ENCODE measurements at regions not wholly inside any gene's neighbourhood (a gene's known extent, or its start where the extent isn't known, plus 50 kb on each side); places are given as distances from the start of the nearest gene placed in this dataset.

DNA sequence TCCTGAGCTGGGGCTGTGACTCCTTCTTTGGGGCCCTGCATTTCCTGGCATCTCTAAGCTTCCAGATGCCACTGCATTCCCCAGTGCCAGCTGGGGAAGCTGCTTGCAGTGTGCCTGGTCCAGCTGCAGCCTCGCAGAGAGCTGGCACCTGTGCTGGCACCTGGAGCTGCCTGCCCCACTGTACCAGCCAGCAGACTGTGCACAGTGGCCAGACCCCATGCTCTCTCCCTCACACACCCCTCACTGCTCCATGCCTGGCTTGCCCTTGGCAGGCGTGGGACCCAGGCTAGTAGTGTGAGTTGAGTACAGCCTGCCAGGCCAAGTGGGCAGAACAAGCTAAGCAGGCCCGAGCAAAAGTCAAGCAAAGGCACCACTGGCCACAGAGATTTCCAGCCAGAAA lies 327.5 kb downstream of the NDFIP2 start:
- TF ChIP-seq FOXP2 (optimal IDR thresholded peaks at IDR 0.05; ENCODE audit: borderline replicate concordance, extremely low read depth, extremely low read length, insufficient read depth): no peak
- TF ChIP-seq, protein P1, sequence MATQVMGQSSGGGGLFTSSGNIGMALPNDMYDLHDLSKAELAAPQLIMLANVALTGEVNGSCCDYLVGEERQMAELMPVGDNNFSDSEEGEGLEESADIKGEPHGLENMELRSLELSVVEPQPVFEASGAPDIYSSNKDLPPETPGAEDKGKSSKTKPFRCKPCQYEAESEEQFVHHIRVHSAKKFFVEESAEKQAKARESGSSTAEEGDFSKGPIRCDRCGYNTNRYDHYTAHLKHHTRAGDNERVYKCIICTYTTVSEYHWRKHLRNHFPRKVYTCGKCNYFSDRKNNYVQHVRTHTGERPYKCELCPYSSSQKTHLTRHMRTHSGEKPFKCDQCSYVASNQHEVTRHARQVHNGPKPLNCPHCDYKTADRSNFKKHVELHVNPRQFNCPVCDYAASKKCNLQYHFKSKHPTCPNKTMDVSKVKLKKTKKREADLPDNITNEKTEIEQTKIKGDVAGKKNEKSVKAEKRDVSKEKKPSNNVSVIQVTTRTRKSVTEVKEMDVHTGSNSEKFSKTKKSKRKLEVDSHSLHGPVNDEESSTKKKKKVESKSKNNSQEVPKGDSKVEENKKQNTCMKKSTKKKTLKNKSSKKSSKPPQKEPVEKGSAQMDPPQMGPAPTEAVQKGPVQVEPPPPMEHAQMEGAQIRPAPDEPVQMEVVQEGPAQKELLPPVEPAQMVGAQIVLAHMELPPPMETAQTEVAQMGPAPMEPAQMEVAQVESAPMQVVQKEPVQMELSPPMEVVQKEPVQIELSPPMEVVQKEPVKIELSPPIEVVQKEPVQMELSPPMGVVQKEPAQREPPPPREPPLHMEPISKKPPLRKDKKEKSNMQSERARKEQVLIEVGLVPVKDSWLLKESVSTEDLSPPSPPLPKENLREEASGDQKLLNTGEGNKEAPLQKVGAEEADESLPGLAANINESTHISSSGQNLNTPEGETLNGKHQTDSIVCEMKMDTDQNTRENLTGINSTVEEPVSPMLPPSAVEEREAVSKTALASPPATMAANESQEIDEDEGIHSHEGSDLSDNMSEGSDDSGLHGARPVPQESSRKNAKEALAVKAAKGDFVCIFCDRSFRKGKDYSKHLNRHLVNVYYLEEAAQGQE (IDR thresholded peaks at IDR 0.05; ENCODE audit: insufficient read depth in 1 of 2, low read depth in 2 of 2, low read length in 2 of 2): no peak
- no peak for TF ChIP-seq POLR2AphosphoS5 (IDR thresholded peaks at IDR 0.05; ENCODE audit: low read depth, low read length)
- TF ChIP-seq SIN3A (IDR thresholded peaks at IDR 0.05; ENCODE audit: borderline replicate concordance, insufficient read depth, low read length): no peak
- TF ChIP-seq TAF1 (IDR thresholded peaks at IDR 0.05; ENCODE audit: borderline replicate concordance, insufficient read depth, low read length): no peak

DNA sequence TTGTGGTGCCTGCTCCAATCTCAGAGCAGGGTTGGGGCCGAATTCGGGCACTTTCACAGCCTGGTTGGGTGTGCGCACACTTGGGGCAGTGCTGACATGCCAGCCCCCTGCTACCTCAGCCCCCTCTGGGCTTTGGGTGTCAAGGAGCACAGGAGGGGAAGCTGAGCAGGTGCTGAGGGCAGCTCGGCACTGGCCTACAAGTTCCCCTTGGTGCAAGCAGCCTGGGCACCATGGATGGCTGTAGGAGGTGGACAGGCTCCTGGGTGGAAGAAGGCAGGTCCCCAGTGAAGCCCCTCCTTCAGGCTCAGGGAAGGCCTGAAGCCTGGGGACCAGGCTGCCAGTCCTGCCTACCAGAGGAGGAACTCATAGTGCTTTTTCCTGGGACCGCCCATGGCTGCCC lies 326.6 kb downstream of the NDFIP2 start:
- TF ChIP-seq TAF1 (IDR thresholded peaks at IDR 0.05; ENCODE audit: borderline replicate concordance, insufficient read depth, low read length) (no peak), POLR2AphosphoS5 (IDR thresholded peaks at IDR 0.05; ENCODE audit: low read depth, low read length) (no peak), SIN3A (IDR thresholded peaks at IDR 0.05; ENCODE audit: borderline replicate concordance, insufficient read depth, low read length) (no peak), FOXP2 (optimal IDR thresholded peaks at IDR 0.05; ENCODE audit: borderline replicate concordance, extremely low read depth, extremely low read length, insufficient read depth) (no peak)
- TF ChIP-seq, protein P1 (IDR thresholded peaks at IDR 0.05; ENCODE audit: insufficient read depth in 1 of 2, low read depth in 2 of 2, low read length in 2 of 2): no peak

DNA sequence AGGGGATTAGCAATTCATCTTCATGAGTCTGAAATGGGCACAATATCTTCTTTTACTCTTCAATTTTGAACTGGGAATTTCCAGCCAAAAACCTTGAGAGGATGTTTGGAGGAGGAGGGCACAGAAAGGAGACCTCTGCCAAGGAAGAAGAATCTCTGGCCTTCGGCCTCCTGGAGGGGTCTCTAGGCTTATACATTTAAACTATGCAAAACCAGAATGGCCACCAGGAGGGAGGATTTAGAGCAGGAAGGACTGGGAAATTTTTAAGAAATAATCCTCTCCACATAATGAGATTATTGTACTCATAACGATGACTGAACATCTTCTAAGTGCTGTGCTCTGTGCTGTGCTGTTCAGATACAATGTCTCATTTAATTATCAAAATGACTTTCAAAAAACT lies 325.9 kb downstream of the NDFIP2 start:
- TF ChIP-seq, protein P1 (IDR thresholded peaks at IDR 0.05; ENCODE audit: insufficient read depth in 1 of 2, low read depth in 2 of 2, low read length in 2 of 2): no peak
- no peak for TF ChIP-seq TAF1 (IDR thresholded peaks at IDR 0.05; ENCODE audit: borderline replicate concordance, insufficient read depth, low read length)
- no peak for TF ChIP-seq FOXP2 (optimal IDR thresholded peaks at IDR 0.05; ENCODE audit: borderline replicate concordance, extremely low read depth, extremely low read length, insufficient read depth)
- TF ChIP-seq SIN3A (IDR thresholded peaks at IDR 0.05; ENCODE audit: borderline replicate concordance, insufficient read depth, low read length): no peak
- TF ChIP-seq POLR2AphosphoS5 (IDR thresholded peaks at IDR 0.05; ENCODE audit: low read depth, low read length): no peak

DNA sequence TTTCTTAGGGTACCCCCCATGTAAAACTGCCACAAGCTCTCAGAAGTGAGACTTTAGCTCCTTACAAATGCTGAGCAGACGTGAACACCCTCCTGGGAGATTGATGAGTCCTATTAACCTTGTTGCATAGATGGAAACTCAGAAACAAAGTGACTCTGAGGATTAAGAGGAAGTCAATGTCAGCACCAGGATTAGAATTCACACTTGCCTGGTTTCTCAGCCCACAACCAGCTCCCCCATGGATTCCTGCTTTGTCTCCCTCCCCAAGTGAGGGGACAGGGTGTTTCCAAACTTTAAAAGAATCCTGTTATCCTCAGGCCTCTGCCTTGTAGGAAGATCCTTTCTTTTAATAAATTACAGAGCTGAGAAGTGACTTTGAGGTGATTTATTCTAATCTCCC lies 324.4 kb downstream of the NDFIP2 start:
- TF ChIP-seq SIN3A (IDR thresholded peaks at IDR 0.05; ENCODE audit: borderline replicate concordance, insufficient read depth, low read length): no peak
- no peak for TF ChIP-seq FOXP2 (optimal IDR thresholded peaks at IDR 0.05; ENCODE audit: borderline replicate concordance, extremely low read depth, extremely low read length, insufficient read depth)
- no peak for TF ChIP-seq TAF1 (IDR thresholded peaks at IDR 0.05; ENCODE audit: borderline replicate concordance, insufficient read depth, low read length)
- TF ChIP-seq, protein P1 (IDR thresholded peaks at IDR 0.05; ENCODE audit: insufficient read depth in 1 of 2, low read depth in 2 of 2, low read length in 2 of 2): no peak
- TF ChIP-seq POLR2AphosphoS5 (IDR thresholded peaks at IDR 0.05; ENCODE audit: low read depth, low read length): no peak

DNA sequence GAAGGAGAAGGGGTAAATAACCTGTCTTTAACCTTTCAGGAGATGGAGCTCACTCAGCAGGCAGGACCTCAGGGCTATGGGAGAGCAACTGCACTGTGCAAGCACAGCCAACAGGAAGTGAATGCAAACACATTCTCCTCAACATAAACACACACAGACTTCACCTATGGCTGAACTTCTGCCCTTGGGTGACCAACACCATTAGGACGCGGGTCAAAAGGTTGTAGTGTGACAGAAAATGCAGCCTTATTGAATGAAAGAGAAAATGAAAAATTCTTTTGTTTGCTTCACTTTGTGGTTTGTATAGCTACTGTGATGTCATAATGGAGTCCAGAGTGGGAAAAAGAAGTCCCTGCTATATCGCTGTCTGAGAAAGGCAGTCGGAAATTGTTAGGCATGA lies 323.0 kb downstream of the NDFIP2 start:
- TF ChIP-seq TAF1 (IDR thresholded peaks at IDR 0.05; ENCODE audit: borderline replicate concordance, insufficient read depth, low read length) (no peak), POLR2AphosphoS5 (IDR thresholded peaks at IDR 0.05; ENCODE audit: low read depth, low read length) (no peak), SIN3A (IDR thresholded peaks at IDR 0.05; ENCODE audit: borderline replicate concordance, insufficient read depth, low read length) (no peak), FOXP2 (optimal IDR thresholded peaks at IDR 0.05; ENCODE audit: borderline replicate concordance, extremely low read depth, extremely low read length, insufficient read depth) (no peak)
- TF ChIP-seq, protein P1 (IDR thresholded peaks at IDR 0.05; ENCODE audit: insufficient read depth in 1 of 2, low read depth in 2 of 2, low read length in 2 of 2): no peak

All from PFSK-1 (cell line).